HCT116 (cell line): ENCODE measurements at regions not wholly inside any gene's neighbourhood (a gene's known extent, or its start where the extent isn't known, plus 50 kb on each side); places are given as distances from the start of the nearest gene placed in this dataset.

Source experiments
- EZH2phosphoT487 ChIP-seq: fragments of 200-600 bp; IDR thresholded peaks from 2 replicates; pipeline ENCODE4 v1.6.1; 2018; ENCODE audit warnings: antibody characterized with exemption, borderline replicate concordance
- POLR2A ChIP-seq: IDR thresholded peaks from 2 replicates; pipeline ENCODE4 v1.7.0; 2011; ENCODE audit warnings: borderline replicate concordance; ENCODE audit not compliant: insufficient read depth, insufficient read length; ENCODE audit errors: extremely low read depth
- TCF7L2 ChIP-seq: IDR thresholded peaks from 2 replicates; pipeline ENCODE4 v1.7.0; 2011; ENCODE audit warnings: borderline replicate concordance, inconsistent platforms; ENCODE audit not compliant: insufficient read depth, insufficient read length; ENCODE audit errors: extremely low read depth
- YY1 ChIP-seq: IDR thresholded peaks from 2 replicates; pipeline ENCODE4 v1.6.1; 2011; ENCODE audit warnings: low read length, low read depth, moderate library complexity, mild to moderate bottlenecking; ENCODE audit not compliant: insufficient replicate concordance; ENCODE audit errors: extremely low read depth

DNA sequence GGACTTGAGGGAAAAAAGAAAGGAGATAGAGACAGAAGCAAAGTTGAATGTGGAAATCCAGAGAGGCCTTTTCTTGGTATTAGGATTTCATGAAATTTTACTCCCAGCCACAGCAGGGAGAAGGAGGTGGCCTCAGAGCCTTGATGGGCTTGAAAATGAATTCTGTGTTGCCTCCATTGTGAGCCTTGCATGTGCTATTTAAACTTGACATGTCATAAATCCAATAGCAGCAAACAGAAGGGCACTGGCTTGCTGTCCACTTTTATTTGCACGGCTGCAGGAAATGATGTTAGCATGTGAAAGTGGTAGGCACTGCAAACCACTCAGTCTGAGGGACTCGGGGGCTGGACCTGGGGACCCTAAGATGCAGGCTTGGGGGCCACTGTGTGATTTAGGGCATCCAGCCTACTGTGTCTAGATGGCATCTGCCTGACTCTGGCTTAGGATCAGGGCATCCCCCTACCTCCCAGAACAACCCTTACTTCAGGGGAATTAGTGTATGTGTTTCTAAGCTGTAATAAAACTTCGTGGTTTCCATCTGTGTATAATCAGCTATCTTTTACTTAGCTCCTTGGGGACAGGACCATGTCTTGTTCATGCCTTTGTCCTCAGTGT, 139.1 kb upstream of the SKOR2 start:
- TF ChIP-seq POLR2A (no peak), TCF7L2 (no peak), EZH2phosphoT487 (no peak), YY1 (no peak)
